ENCODE measurements at regions not wholly inside any gene's neighbourhood (a gene's known extent, or its start where the extent isn't known, plus 50 kb on each side); places are given as distances from the start of the nearest gene placed in this dataset.

DNA sequence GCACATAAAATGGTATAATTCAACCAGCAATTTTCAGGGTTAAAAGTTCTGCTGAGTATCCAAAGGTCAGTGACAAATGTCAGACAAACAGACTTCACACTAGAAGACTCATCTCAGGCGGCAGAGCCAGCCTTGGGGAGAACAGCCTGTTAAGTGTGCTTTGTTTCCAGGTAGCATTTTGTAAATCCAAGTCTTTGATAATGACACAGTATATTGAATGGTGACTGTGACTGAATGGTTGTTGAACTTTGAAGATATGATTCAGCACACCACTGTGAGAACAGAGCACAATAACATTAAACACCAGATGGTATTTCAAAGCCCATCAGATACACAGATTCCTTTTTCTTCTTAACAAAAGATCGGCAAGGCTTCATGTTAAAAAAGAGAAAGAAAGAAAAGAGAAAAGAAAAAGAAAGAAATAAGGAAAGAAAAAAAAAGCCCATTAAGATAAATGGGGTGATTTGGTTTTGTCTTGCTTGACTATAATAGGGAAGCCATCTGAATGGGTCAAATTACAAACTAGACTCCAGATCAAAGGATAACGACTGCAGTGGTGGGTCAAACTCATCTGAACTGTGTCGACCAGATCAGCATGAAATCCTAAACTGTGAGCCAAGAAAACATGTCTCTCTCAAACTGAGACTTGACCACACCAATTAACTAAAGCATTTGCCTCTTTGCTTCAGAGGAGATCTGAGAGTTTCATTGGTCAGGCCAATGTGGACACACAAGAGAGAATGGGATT is 313.0 kb upstream of the ZNF608 start:
- no peak for ATAC-seq (ENCODE audit: low read depth in 2 of 2)
- H3K4me3 ChIP-seq (ENCODE audit: low read depth, low read length), result no peak overlapping the region
- H3K27me3 Mint-ChIP-seq, result no peaks in the 10 kb centered on the region
- no peaks in the 10 kb centered on the region for H3K4me1 ChIP-seq (ENCODE audit: control insufficient read depth, insufficient read depth, low read length, poor library complexity, severe bottlenecking)
- H3K27me3 ChIP-seq (ENCODE audit: control insufficient read depth, insufficient read depth, low read length), result no peaks in the 10 kb centered on the region
- H3K27ac Mint-ChIP-seq, result no peak overlapping the region
- no peaks in the 10 kb centered on the region for H3K4me1 Mint-ChIP-seq
- H3K27ac ChIP-seq (ENCODE audit: insufficient read depth, low read length, poor library complexity, severe bottlenecking), result no peak overlapping the region
- peaks cover 3 to 14% (median 6%) of the 10 kb centered on the region in 7 donors for H3K9me3 Mint-ChIP-seq
- H3K36me3 Mint-ChIP-seq, result no peaks in the 10 kb centered on the region
- H3K9me3 ChIP-seq (ENCODE audit: control insufficient read depth in 2 of 2, low read length in 2 of 2), result no peaks in the 10 kb centered on the region
- H3K36me3 ChIP-seq (ENCODE audit: control insufficient read depth, insufficient read depth, low read length), result no peaks in the 10 kb centered on the region
- H3K4me3 Mint-ChIP-seq, result no peak overlapping the region
- no peak for DNase-seq

DNA sequence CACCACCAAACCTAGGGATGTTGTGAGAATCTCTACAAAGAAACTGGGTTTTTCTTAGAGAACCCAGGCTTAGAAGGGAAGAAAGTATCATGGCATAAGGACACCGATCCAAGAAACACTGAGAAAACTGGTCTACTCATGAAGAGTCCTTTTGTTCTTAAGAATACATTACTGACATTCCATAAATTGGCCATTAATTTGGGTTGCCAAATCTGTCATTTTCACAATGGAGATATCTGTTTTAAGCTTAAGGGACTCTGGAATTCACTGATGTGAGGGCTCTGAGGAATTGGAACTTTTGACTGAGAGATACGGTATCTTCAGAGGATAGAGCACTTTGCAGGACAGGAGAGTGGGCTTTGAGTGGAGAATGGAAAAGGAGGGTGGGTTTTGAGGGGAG is 315.3 kb upstream of the ZNF608 start:
- DNase-seq (no peak), ATAC-seq (ENCODE audit: low read depth in 2 of 2) (no peak)
- Mint-ChIP-seq H3K27ac (no peak overlapping the region), H3K4me1 (no peaks in the 10 kb centered on the region), H3K4me3 (no peak overlapping the region), H3K27me3 (no peaks in the 10 kb centered on the region), H3K9me3 (peaks cover 3 to 23% (median 6%) of the 10 kb centered on the region in 7 donors), H3K36me3 (no peaks in the 10 kb centered on the region)
- H3K4me1 ChIP-seq (ENCODE audit: control insufficient read depth, insufficient read depth, low read length, poor library complexity, severe bottlenecking), result no peaks in the 10 kb centered on the region
- H3K9me3 ChIP-seq (ENCODE audit: control insufficient read depth in 2 of 2, low read length in 2 of 2), result no peaks in the 10 kb centered on the region
- no peaks in the 10 kb centered on the region for H3K36me3 ChIP-seq (ENCODE audit: control insufficient read depth, insufficient read depth, low read length)
- H3K27ac ChIP-seq (ENCODE audit: insufficient read depth, low read length, poor library complexity, severe bottlenecking), result no peak overlapping the region
- H3K4me3 ChIP-seq (ENCODE audit: low read depth, low read length), result no peak overlapping the region
- no peaks in the 10 kb centered on the region for H3K27me3 ChIP-seq (ENCODE audit: control insufficient read depth, insufficient read depth, low read length)

- H3K4me1 Mint-ChIP-seq, result no peaks in the 10 kb centered on the region
- no peaks in the 10 kb centered on the region for H3K27me3 Mint-ChIP-seq
- no peak overlapping the region for H3K4me3 ChIP-seq (ENCODE audit: low read depth, low read length)
- no peak overlapping the region for H3K27ac ChIP-seq (ENCODE audit: insufficient read depth, low read length, poor library complexity, severe bottlenecking)
- ATAC-seq (ENCODE audit: low read depth in 2 of 2) (no peak), DNase-seq (no peak)
- no peak overlapping the region for H3K27ac Mint-ChIP-seq
- no peaks in the 10 kb centered on the region for H3K4me1 ChIP-seq (ENCODE audit: control insufficient read depth, insufficient read depth, low read length, poor library complexity, severe bottlenecking)
- no peaks in the 10 kb centered on the region for H3K36me3 ChIP-seq (ENCODE audit: control insufficient read depth, insufficient read depth, low read length)
- peaks cover 4 to 23% (median 8%) of the 10 kb centered on the region in 7 donors for H3K9me3 Mint-ChIP-seq
- H3K4me3 Mint-ChIP-seq, result no peak overlapping the region
- H3K27me3 ChIP-seq (ENCODE audit: control insufficient read depth, insufficient read depth, low read length), result no peaks in the 10 kb centered on the region
- no peaks in the 10 kb centered on the region for H3K36me3 Mint-ChIP-seq
- H3K9me3 ChIP-seq (ENCODE audit: control insufficient read depth in 2 of 2, low read length in 2 of 2), result peaks cover 0 to 1% of the 10 kb centered on the region in 2 experiments
Measured at GRCh38 chr5:125064621-125065438, 318.4 kb upstream of the ZNF608 start.

- no peaks in the 10 kb centered on the region for H3K27me3 ChIP-seq (ENCODE audit: control insufficient read depth, insufficient read depth, low read length)
- no peak overlapping the region for H3K27ac Mint-ChIP-seq
- H3K4me1 ChIP-seq (ENCODE audit: control insufficient read depth, insufficient read depth, low read length, poor library complexity, severe bottlenecking), result no peaks in the 10 kb centered on the region
- no peaks in the 10 kb centered on the region for H3K4me1 Mint-ChIP-seq
- ATAC-seq (ENCODE audit: low read depth in 2 of 2) (no peak), DNase-seq (no peak)
- H3K9me3 Mint-ChIP-seq, result peaks cover 4 to 25% (median 8%) of the 10 kb centered on the region in 7 donors
- H3K4me3 ChIP-seq (ENCODE audit: low read depth, low read length), result no peak overlapping the region
- H3K27me3 Mint-ChIP-seq, result no peaks in the 10 kb centered on the region
- H3K27ac ChIP-seq (ENCODE audit: insufficient read depth, low read length, poor library complexity, severe bottlenecking), result no peak overlapping the region
- H3K36me3 Mint-ChIP-seq, result no peaks in the 10 kb centered on the region
- H3K9me3 ChIP-seq (ENCODE audit: control insufficient read depth in 2 of 2, low read length in 2 of 2), result peaks cover 0 to 1% of the 10 kb centered on the region in 2 experiments
- no peaks in the 10 kb centered on the region for H3K36me3 ChIP-seq (ENCODE audit: control insufficient read depth, insufficient read depth, low read length)
- no peak overlapping the region for H3K4me3 Mint-ChIP-seq
Measured at GRCh38 chr5:125065741-125066140, 319.3 kb upstream of the ZNF608 start.

- Histone ChIP-seq H3K36me3 (ENCODE audit: control insufficient read depth, insufficient read depth, low read length) (no peaks in the 10 kb centered on the region), H3K27ac (ENCODE audit: insufficient read depth, low read length, poor library complexity, severe bottlenecking) (no peak overlapping the region), H3K4me3 (ENCODE audit: low read depth, low read length) (no peak overlapping the region), H3K27me3 (ENCODE audit: control insufficient read depth, insufficient read depth, low read length) (no peaks in the 10 kb centered on the region), H3K9me3 (ENCODE audit: control insufficient read depth in 2 of 2, low read length in 2 of 2) (peaks cover 0 to 1% of the 10 kb centered on the region in 2 experiments), H3K4me1 (ENCODE audit: control insufficient read depth, insufficient read depth, low read length, poor library complexity, severe bottlenecking) (no peaks in the 10 kb centered on the region)
- ATAC-seq (ENCODE audit: low read depth in 2 of 2), result no peak
- Mint-ChIP-seq H3K4me1 (no peaks in the 10 kb centered on the region), H3K27ac (no peak overlapping the region), H3K4me3 (no peak overlapping the region), H3K27me3 (no peaks in the 10 kb centered on the region), H3K9me3 (peaks cover 0 to 31% (median 14%) of the 10 kb centered on the region in 7 donors), H3K36me3 (no peaks in the 10 kb centered on the region)
- no peak for DNase-seq
Measured at GRCh38 chr5:125070961-125071360, 324.5 kb upstream of the ZNF608 start.

DNA sequence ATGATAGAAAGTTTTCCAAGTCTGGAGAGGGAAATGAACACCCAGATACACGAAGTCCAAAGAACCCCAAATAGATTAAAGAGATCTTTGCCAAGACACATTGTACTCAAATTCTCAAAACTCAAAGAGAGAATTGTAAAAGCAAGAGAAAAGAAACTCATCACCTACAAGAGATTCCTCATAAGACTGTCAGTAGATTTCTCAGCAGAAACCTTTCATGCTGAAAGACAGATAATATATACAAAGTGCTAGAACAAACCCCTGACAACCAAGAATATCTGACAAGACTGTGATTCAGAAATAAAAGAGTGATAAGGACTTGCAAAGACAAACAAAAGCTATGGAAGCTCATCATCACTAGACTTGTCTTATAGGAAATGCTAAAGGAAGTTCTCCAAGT is 326.7 kb upstream of the ZNF608 start:
- H3K9me3 Mint-ChIP-seq, result peaks cover 0 to 32% (median 16%) of the 10 kb centered on the region in 7 donors
- no peaks in the 10 kb centered on the region for H3K36me3 Mint-ChIP-seq
- H3K36me3 ChIP-seq (ENCODE audit: control insufficient read depth, insufficient read depth, low read length), result no peaks in the 10 kb centered on the region
- no peaks in the 10 kb centered on the region for H3K4me1 ChIP-seq (ENCODE audit: control insufficient read depth, insufficient read depth, low read length, poor library complexity, severe bottlenecking)
- ATAC-seq (ENCODE audit: low read depth in 2 of 2) (no peak), DNase-seq (no peak)
- no peaks in the 10 kb centered on the region for H3K4me1 Mint-ChIP-seq
- no peak overlapping the region for H3K27ac ChIP-seq (ENCODE audit: insufficient read depth, low read length, poor library complexity, severe bottlenecking)
- no peaks in the 10 kb centered on the region for H3K27me3 ChIP-seq (ENCODE audit: control insufficient read depth, insufficient read depth, low read length)
- H3K27ac Mint-ChIP-seq, result no peak overlapping the region
- H3K4me3 ChIP-seq (ENCODE audit: low read depth, low read length), result no peak overlapping the region
- no peaks in the 10 kb centered on the region for H3K27me3 Mint-ChIP-seq
- H3K9me3 ChIP-seq (ENCODE audit: control insufficient read depth in 2 of 2, low read length in 2 of 2), result peaks cover 0 to 1% of the 10 kb centered on the region in 2 experiments
- H3K4me3 Mint-ChIP-seq, result no peak overlapping the region

DNA sequence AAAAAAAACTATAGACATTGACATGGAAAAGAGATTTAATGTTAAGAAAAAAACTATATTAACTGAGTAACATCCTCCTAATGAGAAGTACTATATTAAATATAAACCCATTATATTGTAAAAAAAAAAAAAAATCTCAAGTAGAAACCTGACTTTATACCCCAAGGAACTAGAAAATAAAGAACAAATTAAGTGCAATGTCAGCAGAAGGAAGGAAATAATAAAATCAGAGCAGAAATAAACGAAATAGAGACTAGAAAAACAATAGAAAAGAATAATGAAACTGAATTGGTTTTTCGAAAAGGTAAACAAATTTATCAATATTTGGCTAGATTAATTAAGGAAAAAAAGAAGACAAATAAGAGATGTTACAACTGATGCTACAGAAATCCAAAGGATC is 329.1 kb upstream of the ZNF608 start:
- DNase-seq, result no peak
- no peaks in the 10 kb centered on the region for H3K9me3 ChIP-seq (ENCODE audit: control insufficient read depth in 2 of 2, low read length in 2 of 2)
- Mint-ChIP-seq H3K36me3 (no peaks in the 10 kb centered on the region), H3K4me3 (no peak overlapping the region), H3K4me1 (no peaks in the 10 kb centered on the region), H3K27ac (no peak overlapping the region), H3K27me3 (no peaks in the 10 kb centered on the region), H3K9me3 (peaks cover 0 to 24% (median 11%) of the 10 kb centered on the region in 7 donors)
- no peaks in the 10 kb centered on the region for H3K27me3 ChIP-seq (ENCODE audit: control insufficient read depth, insufficient read depth, low read length)
- no peaks in the 10 kb centered on the region for H3K4me1 ChIP-seq (ENCODE audit: control insufficient read depth, insufficient read depth, low read length, poor library complexity, severe bottlenecking)
- no peak overlapping the region for H3K4me3 ChIP-seq (ENCODE audit: low read depth, low read length)
- no peak overlapping the region for H3K27ac ChIP-seq (ENCODE audit: insufficient read depth, low read length, poor library complexity, severe bottlenecking)
- no peaks in the 10 kb centered on the region for H3K36me3 ChIP-seq (ENCODE audit: control insufficient read depth, insufficient read depth, low read length)
- no peak for ATAC-seq (ENCODE audit: low read depth in 2 of 2)
